OCI-LY7 (cell line): ENCODE measurements at regions not wholly inside any gene's neighbourhood (a gene's known extent, or its start where the extent isn't known, plus 50 kb on each side); places are given as distances from the start of the nearest gene placed in this dataset.

Source experiments
- BruUV-seq: library from RNA; stranded (reverse); fragments of 400-500 nt; replicated peaks from 2 replicates; lab custom pipeline; 2021; lab: Mats Ljungman, UMichigan
- CTCF ChIA-PET: fragments of 300-600 bp; sonication (Branson Sonifier 250); formaldehyde crosslinking; loops from one replicate; lab custom pipeline; 2022; ENCODE audit warnings: antibody characterized with exemption; ENCODE audit not compliant: unreplicated experiment; lab: Charles Lee
- POLR2A ChIA-PET: fragments of 300-600 bp; sonication (Branson Sonifier 250); formaldehyde crosslinking; loops from one replicate; lab custom pipeline; 2022; ENCODE audit warnings: antibody characterized with exemption; lab: Charles Lee
- DNase-seq: peaks from one replicate; pipeline ENCODE4 v3.0.0-alpha.2; 2015; ENCODE audit warnings: low spot score
- H2AFZ ChIP-seq: fragments of 200-600 bp; sonication (generic), shearing (Covaris generic); 2 replicates; pipeline ENCODE4 v1.6.1; 2014; ENCODE audit warnings: mild to moderate bottlenecking, antibody characterized with exemption, low read length, moderate library complexity
- H3K27ac ChIP-seq: fragments of 200-600 bp; sonication (generic); 2 replicates; pipeline ENCODE4 v1.5.1; 2014; ENCODE audit warnings: mixed run types, low read depth, mild to moderate bottlenecking, moderate library complexity, low read length, inconsistent platforms; ENCODE audit not compliant: poor library complexity, severe bottlenecking
- H3K36me3 ChIP-seq: fragments of 200-600 bp; sonication (generic); 2 replicates; pipeline ENCODE4 v1.6.1; 2014; ENCODE audit warnings: mild to moderate bottlenecking, antibody characterized with exemption, low read length, moderate library complexity, mixed read lengths; ENCODE audit not compliant: insufficient read depth
- H3K4me1 ChIP-seq: fragments of 200-600 bp; sonication (generic); 2 replicates; pipeline ENCODE4 v1.5.1; 2014; ENCODE audit warnings: mild to moderate bottlenecking, low read length; ENCODE audit not compliant: insufficient read depth, poor library complexity, severe bottlenecking
- H3K4me2 ChIP-seq: fragments of 200-600 bp; sonication (generic); 2 replicates; pipeline ENCODE4 v1.6.1; 2014; ENCODE audit warnings: mild to moderate bottlenecking, low read length
- H3K4me3 ChIP-seq: fragments of 200-600 bp; sonication (generic); 2 replicates; pipeline ENCODE4 v1.5.1; 2014; ENCODE audit warnings: mild to moderate bottlenecking, low read depth, low read length; ENCODE audit not compliant: poor library complexity, severe bottlenecking
- H3K79me2 ChIP-seq: fragments of 200-600 bp; sonication (generic); 2 replicates; pipeline ENCODE4 v1.6.1; 2016; ENCODE audit warnings: low read depth, mild to moderate bottlenecking, low read length, moderate library complexity, mixed read lengths; ENCODE audit not compliant: insufficient read depth
- H3K9me2 ChIP-seq: fragments of 200-600 bp; sonication (generic); 2 replicates; pipeline ENCODE4 v1.6.1; 2016; ENCODE audit warnings: mild to moderate bottlenecking, low read length, mixed read lengths; ENCODE audit not compliant: insufficient read depth
- H3K9me3 ChIP-seq: fragments of 200-600 bp; sonication (generic); 2 replicates; pipeline ENCODE4 v1.6.1; 2014; ENCODE audit warnings: mild to moderate bottlenecking, mixed run types, low read length, mixed read lengths
- H4K20me1 ChIP-seq: fragments of 200-600 bp; sonication (generic); 2 replicates; pipeline ENCODE4 v1.6.1; 2014; ENCODE audit warnings: mild to moderate bottlenecking, antibody characterized with exemption, low read length, moderate library complexity, mixed read lengths; ENCODE audit not compliant: insufficient read depth
- EZH2phosphoT487 ChIP-seq: fragments of 200-600 bp; sonication (generic); IDR thresholded peaks from 2 replicates; pipeline ENCODE4 v1.6.1; 2018; ENCODE audit warnings: low read depth, borderline replicate concordance, mild to moderate bottlenecking, mixed run types, antibody characterized with exemption, low read length, moderate library complexity, mixed read lengths
- intact Hi-C: fragments of 100-400 bp; cut with micrococcal nuclease; formaldehyde crosslinking; loops from one replicate; pipeline ENCODE4 v1.10.0; 2022; ENCODE audit not compliant: unreplicated experiment
- TF ChIP-seq, protein P1 (sequence below): fragments of 200-600 bp; sonication (generic); conservative IDR thresholded peaks from 2 replicates; pipeline ENCODE4 v1.5.1; 2014; ENCODE audit warnings: mild to moderate bottlenecking, antibody characterized with exemption, low read length, moderate library complexity, mixed read lengths

- no peaks in the 10 kb centered on the region for H3K9me2 ChIP-seq
- no peaks in the 10 kb centered on the region for H3K4me1 ChIP-seq
- intact Hi-C loops, result no loop called here
- no peaks in the 10 kb centered on the region for H3K9me3 ChIP-seq
- H3K4me2 ChIP-seq, result no peak overlapping the region
- no peak overlapping the region for H3K4me3 ChIP-seq
- DNase-seq, result no peak
- H2AFZ ChIP-seq, result no peak overlapping the region
- POLR2A ChIA-PET, result interaction anchor here (0.6 kb wide), 1 partner anchor 303 kb away, joined by 5 read pairs; no protein-coding TSS in a partner anchor
- H3K27ac ChIP-seq, result no peak overlapping the region
- CTCF ChIA-PET, result no interaction called here
- no peak for TF ChIP-seq EZH2phosphoT487
- TF ChIP-seq, protein P1, sequence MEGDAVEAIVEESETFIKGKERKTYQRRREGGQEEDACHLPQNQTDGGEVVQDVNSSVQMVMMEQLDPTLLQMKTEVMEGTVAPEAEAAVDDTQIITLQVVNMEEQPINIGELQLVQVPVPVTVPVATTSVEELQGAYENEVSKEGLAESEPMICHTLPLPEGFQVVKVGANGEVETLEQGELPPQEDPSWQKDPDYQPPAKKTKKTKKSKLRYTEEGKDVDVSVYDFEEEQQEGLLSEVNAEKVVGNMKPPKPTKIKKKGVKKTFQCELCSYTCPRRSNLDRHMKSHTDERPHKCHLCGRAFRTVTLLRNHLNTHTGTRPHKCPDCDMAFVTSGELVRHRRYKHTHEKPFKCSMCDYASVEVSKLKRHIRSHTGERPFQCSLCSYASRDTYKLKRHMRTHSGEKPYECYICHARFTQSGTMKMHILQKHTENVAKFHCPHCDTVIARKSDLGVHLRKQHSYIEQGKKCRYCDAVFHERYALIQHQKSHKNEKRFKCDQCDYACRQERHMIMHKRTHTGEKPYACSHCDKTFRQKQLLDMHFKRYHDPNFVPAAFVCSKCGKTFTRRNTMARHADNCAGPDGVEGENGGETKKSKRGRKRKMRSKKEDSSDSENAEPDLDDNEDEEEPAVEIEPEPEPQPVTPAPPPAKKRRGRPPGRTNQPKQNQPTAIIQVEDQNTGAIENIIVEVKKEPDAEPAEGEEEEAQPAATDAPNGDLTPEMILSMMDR, result no peak
- no peaks in the 10 kb centered on the region for H3K36me3 ChIP-seq
- BruUV-seq, result no TSS peak
- H3K79me2 ChIP-seq, result no peaks in the 10 kb centered on the region
- no peaks in the 10 kb centered on the region for H4K20me1 ChIP-seq
These were observed 53.9 kb upstream of the ZNF354A start for GRCh38 chr5:178784391-178784790.

- Histone ChIP-seq H3K9me3 (no peaks in the 10 kb centered on the region), H2AFZ (no peak overlapping the region), H3K4me1 (no peaks in the 10 kb centered on the region), H3K36me3 (no peaks in the 10 kb centered on the region), H4K20me1 (no peaks in the 10 kb centered on the region), H3K27ac (no peak overlapping the region), H3K9me2 (no peaks in the 10 kb centered on the region), H3K79me2 (no peaks in the 10 kb centered on the region), H3K4me3 (no peak overlapping the region), H3K4me2 (no peak overlapping the region)
- POLR2A ChIA-PET, result no interaction called here
- TF ChIP-seq EZH2phosphoT487, result no peak
- TF ChIP-seq, protein P1, result no peak
- no peak for DNase-seq
- intact Hi-C loops, result no loop called here
- CTCF ChIA-PET, result no interaction called here
- BruUV-seq, result no TSS peak
These were observed 51.5 kb upstream of the ZNF354A start for GRCh38 chr5:178781936-178782335.

GRCh38 chr5:178780581-178781498 lies 50.4 kb upstream of the ZNF354A start:
- Histone ChIP-seq H4K20me1 (no peaks in the 10 kb centered on the region), H3K27ac (no peak overlapping the region), H3K4me3 (no peak overlapping the region), H3K36me3 (no peaks in the 10 kb centered on the region), H3K79me2 (no peaks in the 10 kb centered on the region), H3K4me1 (no peaks in the 10 kb centered on the region), H3K9me3 (no peaks in the 10 kb centered on the region), H3K4me2 (no peak overlapping the region), H2AFZ (no peak overlapping the region), H3K9me2 (no peaks in the 10 kb centered on the region)
- BruUV-seq, result no TSS peak
- no peak for TF ChIP-seq EZH2phosphoT487
- TF ChIP-seq, protein P1, result no peak
- ChIA-PET CTCF (no interaction called here), POLR2A (no interaction called here)
- intact Hi-C loops, result no loop called here
- DNase-seq, result no peak
